IMR-90 (cell line): ENCODE measurements at regions not wholly inside any gene's neighbourhood (a gene's known extent, or its start where the extent isn't known, plus 50 kb on each side); places are given as distances from the start of the nearest gene placed in this dataset.

Source experiments
- BHLHE40 ChIP-seq: fragments of 150-350 bp; IDR thresholded peaks from 2 replicates; pipeline ENCODE4 v1.6.1; 2016; ENCODE audit warnings: mild to moderate bottlenecking, low read depth, low read length
- CEBPB ChIP-seq: IDR thresholded peaks from 2 replicates; pipeline ENCODE4 v1.6.1; 2012; ENCODE audit warnings: low read depth, low read length, improper control_type of control experiment
- MAFK ChIP-seq: IDR thresholded peaks from 2 replicates; pipeline ENCODE4 v1.6.1; 2012; ENCODE audit warnings: low read depth, low read length, improper control_type of control experiment
- MAZ ChIP-seq: IDR thresholded peaks from 2 replicates; pipeline ENCODE4 v1.6.1; 2012; ENCODE audit warnings: low read depth, mild to moderate bottlenecking, low read length, improper control_type of control experiment, moderate library complexity, borderline replicate concordance
- MXI1 ChIP-seq: IDR thresholded peaks from 2 replicates; pipeline ENCODE4 v1.6.1; 2012; ENCODE audit warnings: low read depth, mild to moderate bottlenecking, low read length, moderate library complexity, borderline replicate concordance
- POLR2A ChIP-seq: IDR thresholded peaks from 2 replicates; pipeline ENCODE4 v1.6.1; 2012; ENCODE audit warnings: mild to moderate bottlenecking, low read depth, low read length
- RCOR1 ChIP-seq: IDR thresholded peaks from 2 replicates; pipeline ENCODE4 v1.6.1; 2012; ENCODE audit warnings: mild to moderate bottlenecking, low read length, improper control_type of control experiment; ENCODE audit not compliant: insufficient replicate concordance
- RFX5 ChIP-seq: IDR thresholded peaks from 2 replicates; pipeline ENCODE4 v1.8.0; 2012; ENCODE audit warnings: low read depth, mild to moderate bottlenecking, low read length, moderate library complexity
- SMC3 ChIP-seq: fragments of 150-350 bp; IDR thresholded peaks from 2 replicates; pipeline ENCODE4 v1.6.1; 2016; ENCODE audit warnings: low read depth, mild to moderate bottlenecking, antibody characterized with exemption, low read length, moderate library complexity
- TF ChIP-seq, protein P1 (sequence below): conservative IDR thresholded peaks from 2 replicates; pipeline ENCODE4 v1.5.1; 2012; ENCODE audit warnings: mild to moderate bottlenecking, low read depth, low read length, improper control_type of control experiment
- TF ChIP-seq, protein P2 (sequence below): fragments of 150-350 bp; IDR thresholded peaks from 2 replicates; pipeline ENCODE4 v1.6.1; 2017; ENCODE audit warnings: mild to moderate bottlenecking, antibody characterized with exemption, low read length, low read depth

DNA sequence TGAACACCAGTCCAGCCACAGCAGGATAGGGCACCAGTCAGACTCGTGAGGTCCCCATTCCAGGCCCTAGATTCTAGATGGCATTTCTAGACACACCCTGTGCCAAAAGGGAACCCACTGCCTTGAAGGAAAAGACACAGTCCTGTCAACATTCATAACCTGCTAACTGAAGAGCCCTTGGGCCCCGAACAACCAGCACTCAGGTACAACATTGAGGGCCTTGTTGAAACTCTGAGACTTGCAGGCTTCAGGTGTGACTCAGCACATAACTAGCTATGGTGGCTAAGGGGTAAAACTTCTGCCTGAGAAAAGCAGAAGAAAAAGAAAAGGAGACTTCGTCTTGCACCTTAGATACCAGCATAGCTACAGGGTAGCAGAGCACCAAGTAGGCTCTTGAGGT lies 252.9 kb upstream of the GRID2 start:
- TF ChIP-seq BHLHE40, result no peak
- no peak for TF ChIP-seq SMC3
- TF ChIP-seq, protein P1, sequence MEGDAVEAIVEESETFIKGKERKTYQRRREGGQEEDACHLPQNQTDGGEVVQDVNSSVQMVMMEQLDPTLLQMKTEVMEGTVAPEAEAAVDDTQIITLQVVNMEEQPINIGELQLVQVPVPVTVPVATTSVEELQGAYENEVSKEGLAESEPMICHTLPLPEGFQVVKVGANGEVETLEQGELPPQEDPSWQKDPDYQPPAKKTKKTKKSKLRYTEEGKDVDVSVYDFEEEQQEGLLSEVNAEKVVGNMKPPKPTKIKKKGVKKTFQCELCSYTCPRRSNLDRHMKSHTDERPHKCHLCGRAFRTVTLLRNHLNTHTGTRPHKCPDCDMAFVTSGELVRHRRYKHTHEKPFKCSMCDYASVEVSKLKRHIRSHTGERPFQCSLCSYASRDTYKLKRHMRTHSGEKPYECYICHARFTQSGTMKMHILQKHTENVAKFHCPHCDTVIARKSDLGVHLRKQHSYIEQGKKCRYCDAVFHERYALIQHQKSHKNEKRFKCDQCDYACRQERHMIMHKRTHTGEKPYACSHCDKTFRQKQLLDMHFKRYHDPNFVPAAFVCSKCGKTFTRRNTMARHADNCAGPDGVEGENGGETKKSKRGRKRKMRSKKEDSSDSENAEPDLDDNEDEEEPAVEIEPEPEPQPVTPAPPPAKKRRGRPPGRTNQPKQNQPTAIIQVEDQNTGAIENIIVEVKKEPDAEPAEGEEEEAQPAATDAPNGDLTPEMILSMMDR, result no peak
- no peak for TF ChIP-seq POLR2A
- TF ChIP-seq RCOR1, result no peak
- TF ChIP-seq, protein P2, sequence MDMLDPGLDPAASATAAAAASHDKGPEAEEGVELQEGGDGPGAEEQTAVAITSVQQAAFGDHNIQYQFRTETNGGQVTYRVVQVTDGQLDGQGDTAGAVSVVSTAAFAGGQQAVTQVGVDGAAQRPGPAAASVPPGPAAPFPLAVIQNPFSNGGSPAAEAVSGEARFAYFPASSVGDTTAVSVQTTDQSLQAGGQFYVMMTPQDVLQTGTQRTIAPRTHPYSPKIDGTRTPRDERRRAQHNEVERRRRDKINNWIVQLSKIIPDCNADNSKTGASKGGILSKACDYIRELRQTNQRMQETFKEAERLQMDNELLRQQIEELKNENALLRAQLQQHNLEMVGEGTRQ, result no peak
- TF ChIP-seq CEBPB, result no peak
- no peak for TF ChIP-seq RFX5
- no peak for TF ChIP-seq MXI1
- TF ChIP-seq MAFK, result no peak
- no peak for TF ChIP-seq MAZ
